NCI-H2171 (cell line): ENCODE measurements at regions not wholly inside any gene's neighbourhood (a gene's known extent, or its start where the extent isn't known, plus 50 kb on each side); places are given as distances from the start of the nearest gene placed in this dataset.
"Not testable (repeated sequence)": the region's sequence is repeated elsewhere in the genome, so short reads cannot be mapped to it uniquely, and the experiment has no call there.

Experiments used
- DNase-seq: peaks from one replicate; lab custom pipeline; 2025; lab: John Stamatoyannopoulos, UW

DNA sequence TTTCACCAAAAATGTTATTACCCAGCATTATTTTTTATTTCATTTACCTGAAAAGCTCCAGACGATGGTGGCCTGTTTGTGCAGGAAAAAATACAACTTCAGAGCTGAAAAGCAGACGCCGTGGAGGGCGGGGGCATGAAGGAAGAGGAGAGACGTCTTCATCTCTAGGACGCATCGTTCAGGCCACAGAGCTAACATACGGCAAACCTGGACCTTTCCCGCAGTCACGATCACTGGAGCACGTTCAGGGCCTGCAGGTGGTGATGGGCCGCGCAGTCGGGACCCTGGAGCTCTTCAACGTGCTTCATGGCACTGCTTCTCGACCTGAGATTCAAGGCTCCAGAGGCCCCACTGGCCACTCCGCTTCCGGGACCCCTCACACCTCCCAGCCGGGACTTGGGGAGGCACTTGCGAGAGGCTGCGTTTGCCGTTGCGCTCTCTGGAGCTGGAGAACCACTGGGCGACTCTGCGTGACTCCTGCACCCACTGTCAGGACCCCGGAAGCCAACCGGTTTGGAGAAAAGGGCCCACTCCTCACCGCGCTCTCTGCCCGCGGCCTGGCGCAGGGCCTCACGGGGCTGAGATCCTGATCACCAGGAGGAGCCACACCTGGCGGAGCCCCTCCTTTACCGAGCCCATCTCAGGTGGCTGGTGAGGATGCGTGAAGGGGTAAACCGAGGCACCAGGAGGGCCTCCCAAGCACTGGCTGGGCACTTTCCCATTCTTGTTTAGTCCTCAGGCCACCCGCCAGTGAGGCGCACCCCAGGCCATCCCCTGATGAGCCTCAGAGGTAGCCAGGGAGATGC, 164.4 kb upstream of the AFDN start:
- DNase-seq, result no peak

GRCh38 chr6:167662881-167663205, 163.9 kb upstream of the AFDN start:
- no peak for DNase-seq

DNA sequence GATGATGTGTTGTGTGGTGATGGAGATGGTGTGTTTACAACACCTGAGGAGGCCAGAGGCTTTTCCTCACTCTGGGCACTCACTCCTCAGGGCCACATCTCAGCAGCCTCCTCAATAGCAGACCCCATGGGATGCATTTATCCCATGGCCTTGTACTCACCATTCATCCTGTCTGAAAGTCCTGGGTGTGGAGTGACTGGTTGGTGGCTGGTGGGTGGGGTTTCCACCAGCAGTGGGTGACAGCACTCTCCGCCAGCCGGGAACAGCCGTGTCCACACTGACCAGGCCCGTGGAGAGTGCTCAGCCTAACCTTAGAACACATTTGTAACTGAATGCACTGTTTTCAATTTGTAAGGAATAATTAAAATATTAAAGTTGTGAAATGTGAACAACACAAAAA, 163.4 kb upstream of the AFDN start:
- DNase-seq, result no peak

DNA sequence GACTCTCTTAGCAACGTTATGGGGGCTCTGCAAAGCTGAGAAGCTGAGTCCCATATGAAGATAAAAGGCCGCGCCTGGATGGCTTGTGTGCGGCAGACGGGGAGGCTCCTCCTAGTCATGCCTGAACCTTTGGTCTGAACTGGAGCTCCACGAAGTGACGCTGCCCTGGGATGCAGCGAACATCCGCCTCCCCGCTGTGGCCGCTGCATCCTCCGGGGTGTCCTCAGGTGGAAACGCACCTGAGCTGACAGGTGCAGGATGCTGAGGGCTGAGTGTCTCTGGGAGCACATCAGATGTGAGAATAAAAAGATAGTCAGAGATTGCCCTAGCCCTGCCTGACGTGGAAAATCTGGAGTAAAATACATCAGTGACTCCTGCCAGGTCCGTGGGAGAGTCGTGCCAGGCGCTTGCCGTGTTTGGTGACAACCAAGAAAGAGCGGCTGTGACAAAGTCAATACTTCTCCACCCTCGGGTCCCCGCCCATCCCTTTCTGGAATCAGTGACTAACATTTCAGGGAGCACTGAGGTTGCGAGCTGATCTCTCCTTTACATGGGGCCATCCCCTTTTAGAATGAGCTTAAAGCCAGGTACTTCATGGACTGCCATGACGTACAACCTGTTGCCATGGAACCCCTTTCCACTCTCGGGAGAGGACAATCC, 162.8 kb upstream of the AFDN start:
- no peak for DNase-seq

DNA sequence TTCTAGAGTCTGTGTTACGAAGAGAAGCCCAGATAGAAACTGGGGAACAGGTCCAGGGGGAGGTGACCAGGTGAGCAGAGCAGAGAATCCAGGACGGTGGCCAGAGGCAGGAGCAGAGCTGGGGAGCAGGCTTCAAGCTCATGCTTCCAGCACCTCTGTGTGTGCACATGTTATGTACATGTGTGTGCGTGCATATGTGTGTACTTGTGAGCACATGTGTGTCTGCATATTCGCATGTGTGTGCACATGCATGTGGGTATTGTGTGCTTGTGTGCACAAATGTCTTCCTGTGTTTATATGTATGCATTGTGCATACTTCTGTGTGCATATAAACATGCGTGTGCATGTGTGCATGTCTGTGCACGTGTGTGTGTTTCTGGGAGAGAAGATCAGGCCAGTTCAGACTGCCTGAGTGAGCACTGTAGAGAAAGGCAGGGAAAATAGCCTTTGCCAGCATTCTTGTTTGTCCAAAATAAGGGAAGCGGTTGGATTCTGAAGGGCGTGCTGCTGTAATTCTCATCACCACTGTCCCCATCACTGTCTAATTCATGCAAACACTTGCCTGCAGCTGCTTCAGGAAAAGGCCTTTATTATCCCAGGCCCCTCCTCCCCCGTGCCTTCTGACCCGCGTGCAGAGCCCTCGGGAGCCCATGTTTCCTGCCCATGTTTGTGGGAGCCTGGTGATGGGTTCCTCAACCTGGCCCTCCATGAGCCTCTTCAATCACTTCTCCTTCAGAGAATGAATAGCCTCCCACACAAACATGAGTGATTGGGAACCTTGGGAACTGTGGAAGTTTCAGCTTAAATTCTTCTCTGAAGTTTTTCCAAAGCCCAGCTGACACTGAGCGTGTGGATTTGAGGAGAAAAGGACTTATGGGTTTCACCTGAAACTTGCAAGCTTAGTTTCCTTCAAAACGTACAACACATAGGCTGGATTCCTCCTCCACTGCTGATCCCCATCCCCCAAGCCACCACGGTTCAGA, 161.7 kb upstream of the AFDN start:
- DNase-seq, result no peak

GRCh38 chr6:167665698-167666330, 160.9 kb upstream of the AFDN start:
- no peak for DNase-seq

GRCh38 chr6:167666571-167667203, 160.0 kb upstream of the AFDN start:
- DNase-seq, result no peak

DNA sequence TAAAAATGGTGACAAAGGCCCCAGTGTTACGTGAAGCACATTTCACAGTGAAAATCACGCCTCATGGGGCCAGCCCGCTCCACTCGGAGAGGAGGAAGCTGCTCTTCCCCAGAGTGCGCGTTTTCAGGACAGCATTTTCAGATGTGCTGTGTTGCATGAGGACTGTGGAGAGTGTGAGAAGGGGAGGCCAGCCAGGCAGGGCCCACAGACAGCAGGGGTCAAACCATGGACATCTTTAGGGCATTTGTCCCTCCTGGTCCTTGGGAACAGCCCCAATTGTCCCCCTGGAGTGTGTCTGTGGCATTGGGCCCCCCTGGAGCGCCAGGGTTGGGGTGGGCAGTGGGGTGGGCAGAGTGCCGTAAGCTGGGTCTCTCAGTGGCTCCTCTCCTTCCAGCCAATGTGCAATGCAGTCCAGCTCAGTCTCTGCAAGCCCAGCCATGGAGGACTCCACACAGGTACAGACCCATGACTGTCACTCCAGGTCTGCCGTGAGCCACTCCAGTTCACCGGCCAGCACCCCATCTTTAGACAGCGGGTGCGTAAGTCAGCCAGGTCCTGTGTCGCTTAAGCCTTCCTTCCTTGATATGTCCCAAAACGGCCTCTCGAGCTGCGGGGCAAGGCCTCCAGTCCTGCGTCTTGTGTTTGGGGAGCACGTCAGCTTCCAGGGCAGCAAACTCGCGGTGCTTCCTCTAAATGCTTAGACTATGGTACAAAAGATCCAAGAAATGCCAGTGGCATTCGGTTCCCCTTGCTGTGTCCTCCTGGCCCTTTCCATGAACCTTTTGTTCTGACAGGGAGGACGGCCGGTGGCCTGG, 159.3 kb upstream of the AFDN start:
- DNase-seq, result no peak

DNA sequence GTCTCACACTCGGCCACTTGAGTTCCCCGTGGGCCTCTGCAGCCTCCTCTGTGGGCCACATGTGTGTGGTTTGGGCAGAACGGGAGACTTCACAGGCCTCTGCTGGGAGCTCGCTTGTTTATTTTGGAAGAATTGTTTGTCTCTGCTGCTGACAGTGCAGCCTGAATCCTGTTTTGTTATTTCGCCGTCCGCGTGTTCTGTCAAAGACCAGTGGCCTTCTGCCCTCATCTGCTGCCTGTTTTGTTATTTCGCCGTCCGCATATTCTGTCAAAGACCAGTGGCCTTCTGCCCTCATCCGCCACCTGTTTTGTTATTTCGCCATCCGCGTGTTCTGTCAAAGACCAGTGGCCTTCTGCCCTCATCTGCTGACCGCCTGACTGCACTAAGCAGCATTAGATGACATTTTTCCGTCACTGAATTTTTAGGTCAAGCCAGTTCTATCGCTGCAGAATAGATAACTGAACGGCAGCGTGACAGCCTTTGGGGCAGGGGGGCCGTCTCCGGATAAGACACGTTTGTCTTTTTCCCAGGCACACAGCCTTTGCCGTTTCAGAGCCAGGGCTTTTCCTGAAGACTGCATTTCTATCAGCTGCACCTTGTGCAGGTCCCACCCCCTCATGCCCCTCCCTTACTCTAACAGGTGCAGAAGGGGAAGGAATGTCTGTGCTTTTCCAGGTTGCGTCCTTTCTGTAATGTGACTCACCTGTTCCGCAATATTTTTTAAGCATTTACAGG, 158.5 kb upstream of the AFDN start:
- no peak for DNase-seq

DNA sequence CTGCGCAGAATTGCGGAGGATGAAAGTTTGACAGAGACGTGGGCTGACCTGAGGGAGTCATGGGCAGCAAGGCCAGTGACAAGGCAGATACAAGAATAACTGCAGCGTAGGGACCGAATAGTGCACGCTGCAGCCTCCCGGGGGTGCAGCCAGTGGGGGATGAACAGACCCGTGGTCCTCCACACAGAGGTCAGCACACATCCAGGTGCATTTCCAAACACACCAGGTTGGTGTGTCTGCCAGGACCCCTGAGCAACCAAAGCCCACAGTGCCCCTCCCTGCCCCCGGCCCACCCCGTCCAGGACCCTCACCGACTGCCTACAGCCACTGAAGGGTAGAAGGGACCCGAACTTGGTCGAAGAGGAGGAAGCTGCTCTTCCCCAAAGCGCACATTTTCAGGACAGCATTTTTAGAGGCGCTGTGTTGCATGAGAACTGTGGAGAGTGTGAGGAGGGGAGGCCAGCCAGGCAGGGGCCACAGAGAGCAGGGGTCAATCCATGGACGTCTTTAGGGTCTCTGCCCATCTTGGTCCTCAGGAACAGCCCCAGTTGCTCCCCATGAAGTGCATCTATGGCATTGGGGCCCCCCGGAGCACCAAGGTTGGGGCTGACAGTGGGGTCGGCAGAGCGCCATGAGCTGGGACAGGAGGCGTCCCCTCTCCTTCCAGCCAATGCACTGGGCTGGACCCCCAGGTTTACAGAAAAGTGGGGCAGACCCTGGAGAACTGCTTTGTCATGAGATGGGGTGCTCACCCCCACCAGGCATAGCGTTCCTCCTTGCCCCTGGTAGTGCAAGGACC, 157.8 kb upstream of the AFDN start:
- DNase-seq, result no peak

DNA sequence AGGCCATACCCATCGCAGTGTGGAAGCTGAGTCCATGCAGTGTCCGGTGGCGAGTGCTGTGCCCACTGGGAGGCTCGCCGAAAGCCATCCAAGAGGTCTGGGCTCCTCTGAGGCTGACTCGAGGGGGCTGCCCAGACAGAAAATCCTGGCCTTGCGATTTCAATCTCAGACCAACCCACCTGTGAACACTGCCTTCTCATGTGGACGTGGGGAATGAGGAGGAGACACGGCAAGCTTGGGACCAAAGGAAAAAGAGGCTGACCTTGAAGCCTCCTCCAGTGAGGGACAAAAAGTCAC, 157.2 kb upstream of the AFDN start:
- no peak for DNase-seq

DNA sequence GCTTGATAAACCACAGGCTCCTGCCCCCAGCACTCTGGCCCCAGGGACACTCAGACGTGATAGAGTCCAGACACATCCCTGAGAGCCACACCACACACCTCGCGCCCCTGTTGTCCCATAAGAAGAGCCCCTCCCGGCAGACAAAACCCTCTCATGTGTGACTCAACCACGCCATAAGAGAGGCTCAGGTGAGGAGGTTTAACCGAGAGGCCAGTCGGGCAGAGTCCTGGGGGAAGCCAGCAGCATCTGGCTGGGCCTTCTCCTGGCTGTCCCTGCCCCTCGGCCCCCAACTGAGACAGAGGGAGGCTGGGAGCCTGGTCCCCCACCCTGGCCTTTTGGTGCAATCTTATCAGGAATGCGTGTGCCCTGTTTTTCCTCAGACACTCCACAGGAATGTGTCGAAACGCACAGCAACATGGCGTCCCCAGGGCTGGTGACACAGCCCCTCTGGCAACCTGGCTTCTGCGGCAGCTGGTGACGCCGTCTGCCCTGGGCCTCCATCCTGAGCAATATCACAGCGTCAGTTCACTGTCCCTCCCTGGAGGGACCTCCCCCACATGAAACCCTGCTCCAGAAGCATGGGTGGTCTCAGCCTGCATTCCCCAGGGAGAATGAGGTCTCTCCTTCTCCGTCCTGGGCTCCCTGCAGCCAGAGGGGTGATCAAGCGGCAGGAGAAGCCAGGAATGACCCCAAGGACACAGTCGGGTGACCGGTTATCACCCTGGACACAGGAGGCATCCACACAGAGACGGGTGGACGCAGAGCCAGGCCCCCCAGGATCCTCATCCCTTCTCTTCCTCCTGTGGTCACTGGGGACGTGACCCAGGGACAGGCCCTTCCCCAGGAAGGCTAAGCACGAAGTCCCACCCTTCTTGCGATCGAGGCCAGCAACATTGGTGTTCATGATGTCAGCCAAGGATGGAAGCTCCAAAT, 156.6 kb upstream of the AFDN start:
- no peak for DNase-seq

GRCh38 chr6:167670938-167671338, 155.8 kb upstream of the AFDN start:
- DNase-seq, result no peak

- not testable (repeated sequence) for DNase-seq
Observed at GRCh38 chr6:167671379-167671976, 155.2 kb upstream of the AFDN start.

DNA sequence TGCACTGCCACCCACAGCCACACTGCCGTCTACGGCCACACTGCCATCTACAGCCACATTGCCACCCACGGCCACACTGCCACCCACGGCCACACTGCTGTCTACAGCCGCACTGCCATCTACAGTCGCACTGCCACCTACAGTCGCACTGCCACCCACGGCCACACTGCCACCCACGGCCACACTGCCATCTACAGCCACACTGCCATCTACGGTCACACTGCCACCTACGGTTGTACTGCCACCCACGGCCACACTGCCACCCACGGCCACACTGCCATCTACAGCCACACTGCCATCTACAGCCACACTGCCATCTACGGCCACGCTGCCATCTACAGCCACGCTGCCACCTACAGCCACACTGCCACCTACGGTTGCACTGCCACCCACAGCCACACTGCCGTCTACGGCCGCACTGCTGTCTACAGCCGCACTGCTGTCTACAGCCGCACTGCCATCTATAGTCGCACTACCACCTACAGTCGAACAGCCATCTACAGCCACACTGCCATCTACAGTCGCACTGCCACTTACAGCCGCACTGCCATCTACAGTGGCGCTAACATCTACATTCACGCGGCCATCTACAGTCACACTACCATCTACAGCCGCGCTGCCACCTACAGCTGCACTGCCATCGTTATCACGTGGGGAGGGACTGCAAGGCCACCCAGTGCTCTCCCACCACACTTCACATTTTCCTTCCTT, 154.6 kb upstream of the AFDN start:
- no peak for DNase-seq

DNA sequence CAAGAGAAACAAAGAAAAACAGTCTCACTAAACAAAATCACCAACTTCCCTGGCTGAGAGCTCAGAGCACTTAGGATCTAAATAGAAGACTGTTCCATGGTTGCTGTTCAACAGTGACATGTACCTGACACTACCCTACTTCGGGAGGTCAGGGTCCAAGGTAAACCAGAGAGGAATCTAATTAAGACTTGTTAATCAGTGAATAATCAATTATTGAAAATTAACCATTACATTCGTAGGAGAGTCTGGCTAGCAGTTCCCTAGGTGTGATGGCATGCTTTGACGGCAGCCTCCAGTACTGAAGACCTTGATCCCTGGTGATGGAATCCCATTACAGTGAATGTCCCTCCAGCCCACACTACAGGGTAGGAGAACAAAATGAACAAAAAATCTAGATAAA, 154.0 kb upstream of the AFDN start:
- no peak for DNase-seq

DNA sequence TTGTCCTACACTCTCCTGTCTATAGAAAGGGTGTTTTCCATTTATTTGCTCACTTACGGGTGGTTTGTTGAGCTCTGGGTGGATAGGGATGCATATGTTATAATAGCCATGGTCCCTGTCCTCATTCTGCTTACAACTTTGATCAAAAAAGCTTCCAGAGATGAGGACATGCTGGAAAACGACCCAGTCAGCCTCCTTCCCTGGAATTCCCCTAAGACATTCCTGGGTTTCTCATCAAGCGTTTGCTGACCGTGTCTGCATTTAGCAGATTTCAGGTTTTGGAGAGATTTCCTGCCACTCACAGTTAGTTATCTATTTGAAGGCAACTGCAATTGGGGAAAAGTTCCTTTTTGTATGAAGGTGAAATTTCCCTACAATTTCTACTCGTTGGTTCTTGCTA, 152.8 kb upstream of the AFDN start:
- DNase-seq, result no peak
